HepG2 (cell line): ENCODE measurements at regions not wholly inside any gene's neighbourhood (a gene's known extent, or its start where the extent isn't known, plus 50 kb on each side); places are given as distances from the start of the nearest gene placed in this dataset.

Experiments
- ATAC-seq: fragments of 200-7000 bp; cut with Tn5 transposase; 3 replicates; pipeline ENCODE4 v1.9.1; 2020; ENCODE audit warnings: mild to moderate bottlenecking, moderate library complexity
- BruUV-seq: library from RNA; stranded (reverse); fragments of 400-500 nt; replicated peaks from 2 replicates; lab custom pipeline; 2021; lab: Mats Ljungman, UMichigan
- CTCF ChIA-PET: fragments of 300-600 bp; formaldehyde crosslinking; extraction: SDS; loops from one replicate; lab custom pipeline; 2021; ENCODE audit warnings: low total read pairs, inconsistent platforms, low intra/inter-chr PET ratio; lab: Yijun Ruan, JAX
- POLR2A ChIA-PET: fragments of 350-600 bp; sonication (Branson Sonifier 250); formaldehyde crosslinking; loops from one replicate; lab custom pipeline; 2020; ENCODE audit warnings: antibody characterized with exemption, inconsistent platforms; lab: Yijun Ruan, JAX
- DNase-seq: peaks from one replicate; pipeline ENCODE4 v3.0.0-alpha.2; 2015; ENCODE audit warnings: low spot score
- FAIRE-seq: peaks from 3 replicates; lab custom pipeline; 2011; peaks lifted over from hg19 to GRCh38; lab: Jason Lieb, UNC
- H2AFZ ChIP-seq: one replicate; pipeline ENCODE4 v1.6.1; 2011; ENCODE audit warnings: low read length, inconsistent platforms
- H3K27ac ChIP-seq: fragments of 300-600 bp; 3 replicates; pipeline ENCODE4 v1.8.0; 2011; ENCODE audit warnings: mixed run types, mild to moderate bottlenecking, mixed read lengths, low read length, inconsistent platforms; ENCODE audit not compliant: insufficient read depth; ENCODE audit errors: extremely low read length
- H3K27me3 ChIP-seq, 2 experiments: fragments of 200-600 bp in 1 of 2; 2 replicates in 1 of 2; 3 replicates in 1 of 2; pipeline versions ENCODE4 v1.6.0 to v1.8.0; 2011; ENCODE audit warnings: low read length in 2 of 2, mild to moderate bottlenecking in 2 of 2, moderate library complexity in 2 of 2, inconsistent platforms in 1 of 2; ENCODE audit not compliant: insufficient read depth in 2 of 2, control insufficient read depth in 1 of 2
- H3K36me3 ChIP-seq, 2 experiments: fragments of 200-600 bp in 1 of 2; replicated peaks in 1 of 2; 2 replicates in 1 of 2; 3 replicates in 1 of 2; pipeline versions ENCODE4 v1.5.1 to v1.8.0; 2011; ENCODE audit warnings: low read length in 2 of 2, inconsistent platforms in 1 of 2; ENCODE audit not compliant: insufficient read depth in 2 of 2, control insufficient read depth in 1 of 2
- H3K4me1 ChIP-seq: 2 replicates; pipeline ENCODE4 v1.5.1; 2012; ENCODE audit warnings: low read length, inconsistent platforms; ENCODE audit not compliant: insufficient read depth
- H3K4me2 ChIP-seq: 2 replicates; pipeline ENCODE4 v1.6.0; 2011; ENCODE audit warnings: low read depth, low read length, inconsistent platforms
- H3K4me3 ChIP-seq, 3 experiments: fragments of 200-600 bp in 1 of 3; sonication (generic), shearing (Covaris generic) in 1 of 3; replicated peaks in 1 of 3; 2 replicates each; pipeline ENCODE4 v1.5.1; 2011 to 2016; ENCODE audit warnings: low read length in 3 of 3, inconsistent platforms in 2 of 3, low read depth in 2 of 3, mild to moderate bottlenecking in 2 of 3, control low read depth in 1 of 3, mixed read lengths in 1 of 3; ENCODE audit not compliant: insufficient read depth in 1 of 3
- H3K79me2 ChIP-seq: one replicate; pipeline ENCODE4 v1.6.1; 2011; ENCODE audit warnings: low read length, inconsistent platforms; ENCODE audit not compliant: insufficient read depth
- H3K9ac ChIP-seq: 2 replicates; pipeline ENCODE4 v1.6.0; 2011; ENCODE audit warnings: mild to moderate bottlenecking, low read depth, low read length, inconsistent platforms; ENCODE audit not compliant: insufficient read depth
- H3K9me3 ChIP-seq: 2 replicates; pipeline ENCODE4 v1.5.1; 2012; ENCODE audit warnings: mild to moderate bottlenecking, low read length
- H4K20me1 ChIP-seq: 2 replicates; pipeline ENCODE4 v1.6.0; 2011; ENCODE audit warnings: inconsistent platforms, mild to moderate bottlenecking, low read length, moderate library complexity; ENCODE audit not compliant: insufficient read depth
- CEBPZ ChIP-seq: IDR thresholded peaks from 2 replicates; pipeline ENCODE4 v1.6.1; 2012; ENCODE audit warnings: low read length, improper control_type of control experiment
- CENPX ChIP-seq: sonication (generic); formaldehyde crosslinking; IDR thresholded peaks from 2 replicates; pipeline ENCODE4 v1.9.0; 2021; ENCODE audit warnings: mild to moderate bottlenecking, missing genetic modification reagents, moderate library complexity
- DDIT3 ChIP-seq: sonication (generic); formaldehyde crosslinking; IDR thresholded peaks from 2 replicates; pipeline ENCODE4 v1.4.0; 2020; ENCODE audit warnings: mild to moderate bottlenecking, missing genetic modification reagents
- PHF20 ChIP-seq: sonication (generic); formaldehyde crosslinking; IDR thresholded peaks from 2 replicates; pipeline ENCODE4 v1.5.0; 2020; ENCODE audit warnings: mild to moderate bottlenecking, missing genetic modification reagents
- SIX4 ChIP-seq: sonication (generic); formaldehyde crosslinking; IDR thresholded peaks from 2 replicates; pipeline ENCODE4 v1.4.0; 2020; ENCODE audit warnings: missing genetic modification reagents
- SMAD3 ChIP-seq: sonication (generic); formaldehyde crosslinking; IDR thresholded peaks from 2 replicates; pipeline ENCODE4 v1.4.0; 2020; ENCODE audit warnings: missing genetic modification reagents
- SYNCRIP ChIP-seq: fragments of 200-400 bp; formaldehyde crosslinking; IDR thresholded peaks from 2 replicates; pipeline ENCODE4 v1.6.1; 2018; ENCODE audit warnings: mild to moderate bottlenecking, low read depth, low read length; ENCODE audit not compliant: insufficient read depth
- ZBTB25 ChIP-seq: IDR thresholded peaks from 2 replicates; pipeline ENCODE4 v1.6.1; 2018; ENCODE audit warnings: missing genetic modification reagents
- ZFP36L2 ChIP-seq: sonication (generic); formaldehyde crosslinking; IDR thresholded peaks from 2 replicates; pipeline ENCODE4 v1.4.0; 2020; ENCODE audit warnings: missing genetic modification reagents
- ZNF646 ChIP-seq: sonication (generic); formaldehyde crosslinking; IDR thresholded peaks from 2 replicates; pipeline ENCODE4 v1.9.0; 2021; ENCODE audit warnings: mild to moderate bottlenecking, missing genetic modification reagents
- ZNF710 ChIP-seq: sonication (generic); formaldehyde crosslinking; IDR thresholded peaks from 2 replicates; pipeline ENCODE4 v1.5.0; 2020; ENCODE audit warnings: mild to moderate bottlenecking, missing genetic modification reagents, borderline replicate concordance
- ZNF839 ChIP-seq: sonication (generic); formaldehyde crosslinking; IDR thresholded peaks from 2 replicates; pipeline ENCODE4 v1.4.0; 2020; ENCODE audit warnings: missing genetic modification reagents, mild to moderate bottlenecking, borderline replicate concordance
- WGBS: methylation state at CpG from one replicate; pipeline ENCODE4 v1.1.6; 2017; ENCODE audit warnings: low lambda C conversion rate; 5-methylcytosine and 5-hydroxymethylcytosine counted together
- in situ Hi-C: cut with HindIII; loops from 2 replicates; pipeline ENCODE4 v1.10.0; 2017; ENCODE audit warnings: low pct_unique_long_range_greater_than_20kb; ENCODE audit not compliant: extremely low pct_ligation_motif_present
- intact Hi-C: fragments of 100-400 bp; cut with micrococcal nuclease; formaldehyde crosslinking; loops from one replicate; pipeline ENCODE4 v1.10.0; 2022; ENCODE audit not compliant: unreplicated experiment

- H3K9ac ChIP-seq: no peak overlapping the region
- intact Hi-C loops (no loop called here), in situ Hi-C loops (no loop called here)
- no peak overlapping the region for H3K4me2 ChIP-seq
- POLR2A ChIA-PET: no interaction called here
- DNase-seq (no peak), ATAC-seq (no peak), FAIRE-seq (no peak)
- no peaks in the 10 kb centered on the region for H3K9me3 ChIP-seq
- no peaks in the 10 kb centered on the region for H3K27me3 ChIP-seq
- H3K36me3 ChIP-seq: no peaks in the 10 kb centered on the region
- H3K4me3 ChIP-seq: no peak overlapping the region
- no peak overlapping the region for H3K27ac ChIP-seq
- H2AFZ ChIP-seq: no peak overlapping the region
- no peaks in the 10 kb centered on the region for H3K79me2 ChIP-seq
- WGBS: no CpG with 5 or more reads among the region's 3 CpGs
- no peaks in the 10 kb centered on the region for H4K20me1 ChIP-seq
- BruUV-seq: no TSS peak
- CTCF ChIA-PET: no interaction called here
- H3K4me1 ChIP-seq: no peaks in the 10 kb centered on the region
- TF ChIP-seq CENPX (CRISPR knock-in tag): no peak
- no peak for TF ChIP-seq ZBTB25 (CRISPR knock-in tag)
- no peak for TF ChIP-seq SYNCRIP
- no peak for TF ChIP-seq CEBPZ
- no peak for TF ChIP-seq SIX4
- TF ChIP-seq SMAD3: no peak
- TF ChIP-seq DDIT3 (CRISPR knock-in tag): no peak
- TF ChIP-seq ZNF839 (CRISPR knock-in tag): no peak
- TF ChIP-seq PHF20 (CRISPR knock-in tag): no peak
- TF ChIP-seq ZFP36L2 (CRISPR knock-in tag): no peak
- no peak for TF ChIP-seq ZNF710 (CRISPR knock-in tag)
- no peak for TF ChIP-seq ZNF646 (CRISPR knock-in tag)
Measured at GRCh38 chrX:151796576-151796975, 62.0 kb downstream of the CNGA2 start.
